ENCODE measurements at regions not wholly inside any gene's neighbourhood (a gene's known extent, or its start where the extent isn't known, plus 50 kb on each side); places are given as distances from the start of the nearest gene placed in this dataset.
"Not testable (repeated sequence)": the region's sequence is repeated elsewhere in the genome, so short reads cannot be mapped to it uniquely, and the experiment has no call there.

GRCh38 chr17:15872677-15873076, 72.3 kb upstream of the ADORA2B start:
- H3K4me1 Mint-ChIP-seq; H3K27ac Mint-ChIP-seq; H3K4me3 Mint-ChIP-seq; H3K36me3 Mint-ChIP-seq; ATAC-seq (ENCODE audit: low read depth in 2 of 2); H3K9me3 Mint-ChIP-seq; DNase-seq; H3K27me3 Mint-ChIP-seq: not testable (repeated sequence)

GRCh38 chr17:15877882-15878500, 66.9 kb upstream of the ADORA2B start:
- H3K36me3 Mint-ChIP-seq; H3K4me3 Mint-ChIP-seq; H3K4me1 Mint-ChIP-seq; DNase-seq; ATAC-seq (ENCODE audit: low read depth in 2 of 2); H3K9me3 Mint-ChIP-seq; H3K27ac Mint-ChIP-seq; H3K27me3 Mint-ChIP-seq: not testable (repeated sequence)

- no peak for ATAC-seq (ENCODE audit: low read depth in 2 of 2)
- no peaks in the 10 kb centered on the region for H3K9me3 Mint-ChIP-seq
Measured at GRCh38 chr17:15882058-15882720, 62.7 kb upstream of the ADORA2B start.

GRCh38 chr17:15882777-15883176, 62.2 kb upstream of the ADORA2B start:
- no peak overlapping the region for H3K27ac Mint-ChIP-seq
- peaks cover 0 to 11% (median 5%) of the 10 kb centered on the region in 3 donors for H3K4me1 Mint-ChIP-seq
- DNase-seq = no peak
- ATAC-seq (ENCODE audit: low read depth in 2 of 2) = no peak
- H3K4me3 Mint-ChIP-seq = no peak overlapping the region
- H3K27me3 Mint-ChIP-seq = peaks cover 0 to 8% (median 0%) of the 10 kb centered on the region in 3 donors
- no peaks in the 10 kb centered on the region for H3K9me3 Mint-ChIP-seq
- H3K36me3 Mint-ChIP-seq = no peaks in the 10 kb centered on the region

More at GRCh38 chr17:15882058-15882720, 62.7 kb upstream of the ADORA2B start:
- Mint-ChIP-seq H3K4me1 (peaks cover 0 to 10% (median 5%) of the 10 kb centered on the region in 3 donors), H3K36me3 (no peaks in the 10 kb centered on the region), H3K27me3 (peaks cover 0 to 8% (median 0%) of the 10 kb centered on the region in 3 donors), H3K27ac (peak overlapping the region in 1 of 6 donors; percentile 62), H3K4me3 (no peak overlapping the region)
- no peak for DNase-seq

DNA sequence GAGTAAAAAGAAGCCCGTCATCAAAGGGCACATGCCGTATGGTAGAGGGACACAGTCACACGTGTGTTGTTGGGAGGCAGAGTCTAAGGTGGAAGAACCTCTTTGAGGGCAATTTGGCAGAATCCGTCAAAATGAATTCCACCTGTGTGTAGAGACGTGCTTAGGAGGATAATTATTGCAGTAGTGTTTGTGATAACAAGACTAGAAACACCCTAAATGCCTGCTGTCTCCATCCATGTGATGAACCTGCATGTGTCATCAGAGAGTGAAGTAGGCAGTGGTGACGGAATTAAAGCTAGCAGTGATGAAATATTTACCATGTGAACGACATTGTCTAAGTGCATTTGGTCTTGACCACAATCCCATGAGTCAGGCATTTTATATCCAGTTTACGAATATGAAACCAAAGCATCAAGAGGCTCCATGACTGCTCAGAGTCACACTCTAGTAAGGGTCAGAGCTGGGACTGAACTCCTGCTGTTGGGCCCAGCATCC, 61.3 kb upstream of the ADORA2B start:
- Mint-ChIP-seq H3K27ac (no peak overlapping the region), H3K4me1 (peaks cover 0 to 11% (median 5%) of the 10 kb centered on the region in 3 donors), H3K27me3 (peaks cover 0 to 8% (median 0%) of the 10 kb centered on the region in 3 donors), H3K4me3 (no peak overlapping the region), H3K9me3 (no peaks in the 10 kb centered on the region), H3K36me3 (no peaks in the 10 kb centered on the region)
- DNase-seq (no peak), ATAC-seq (ENCODE audit: low read depth in 2 of 2) (no peak)

- Mint-ChIP-seq H3K27me3 (peaks cover 0 to 8% (median 0%) of the 10 kb centered on the region in 3 donors), H3K4me1 (peaks cover 0 to 11% (median 5%) of the 10 kb centered on the region in 3 donors), H3K9me3 (no peaks in the 10 kb centered on the region), H3K27ac (peak overlapping the region in 1 of 6 donors; percentile 39), H3K4me3 (no peak overlapping the region), H3K36me3 (no peaks in the 10 kb centered on the region)
- ATAC-seq (ENCODE audit: low read depth in 2 of 2) (no peak), DNase-seq (no peak)
Measured at GRCh38 chr17:15884731-15885130, 60.2 kb upstream of the ADORA2B start.

DNA sequence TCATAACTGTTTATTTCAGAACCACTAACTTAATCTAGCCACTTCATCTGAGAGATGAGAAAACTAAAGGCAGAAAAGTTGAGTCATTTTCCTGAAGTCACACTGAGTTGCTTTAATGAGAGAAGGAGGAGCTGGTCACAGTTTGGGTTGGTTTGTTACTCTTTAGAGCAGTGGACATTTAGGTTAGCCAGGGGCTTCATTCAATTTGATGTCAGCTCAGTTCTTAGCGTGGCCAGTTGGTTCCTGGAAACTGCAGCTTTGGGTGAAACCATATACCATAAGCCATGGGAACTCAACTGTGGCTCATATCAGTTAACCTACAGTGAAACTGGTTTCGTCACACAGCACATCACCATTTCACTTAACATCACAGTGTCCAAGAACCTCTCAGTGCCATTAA, 59.2 kb upstream of the ADORA2B start:
- Mint-ChIP-seq H3K27me3 (peaks cover 0 to 8% (median 0%) of the 10 kb centered on the region in 3 donors), H3K9me3 (no peaks in the 10 kb centered on the region), H3K27ac (no peak overlapping the region), H3K4me1 (peaks cover 0 to 11% (median 5%) of the 10 kb centered on the region in 3 donors), H3K36me3 (no peaks in the 10 kb centered on the region), H3K4me3 (no peak overlapping the region)
- no peak for ATAC-seq (ENCODE audit: low read depth in 2 of 2)
- DNase-seq = no peak

DNA sequence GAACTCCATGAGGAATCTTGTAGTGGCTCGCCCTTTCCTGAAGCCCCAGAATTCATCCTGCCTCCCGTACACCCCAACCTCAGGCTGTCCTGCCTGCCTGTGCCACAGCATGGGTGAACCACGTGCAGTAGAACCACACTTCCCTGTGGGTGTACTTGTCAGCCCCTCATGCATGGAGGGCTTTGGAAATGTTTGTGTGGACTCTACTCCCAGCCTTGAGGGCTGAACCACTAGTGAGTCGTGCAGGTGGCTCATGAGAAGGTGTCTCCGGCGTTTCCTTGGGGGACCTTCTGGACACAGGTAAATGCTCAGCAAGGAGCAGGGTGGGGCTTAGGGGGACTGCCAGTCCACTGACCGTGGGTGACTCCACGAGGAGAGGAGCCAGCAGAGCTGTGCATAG, 58.7 kb upstream of the ADORA2B start:
- H3K4me1 Mint-ChIP-seq = peaks cover 0 to 11% (median 5%) of the 10 kb centered on the region in 3 donors
- H3K27me3 Mint-ChIP-seq = peaks cover 0 to 8% (median 0%) of the 10 kb centered on the region in 3 donors
- no peaks in the 10 kb centered on the region for H3K36me3 Mint-ChIP-seq
- DNase-seq (no peak), ATAC-seq (ENCODE audit: low read depth in 2 of 2) (no peak)
- no peaks in the 10 kb centered on the region for H3K9me3 Mint-ChIP-seq
- no peak overlapping the region for H3K4me3 Mint-ChIP-seq
- H3K27ac Mint-ChIP-seq = no peak overlapping the region

DNA sequence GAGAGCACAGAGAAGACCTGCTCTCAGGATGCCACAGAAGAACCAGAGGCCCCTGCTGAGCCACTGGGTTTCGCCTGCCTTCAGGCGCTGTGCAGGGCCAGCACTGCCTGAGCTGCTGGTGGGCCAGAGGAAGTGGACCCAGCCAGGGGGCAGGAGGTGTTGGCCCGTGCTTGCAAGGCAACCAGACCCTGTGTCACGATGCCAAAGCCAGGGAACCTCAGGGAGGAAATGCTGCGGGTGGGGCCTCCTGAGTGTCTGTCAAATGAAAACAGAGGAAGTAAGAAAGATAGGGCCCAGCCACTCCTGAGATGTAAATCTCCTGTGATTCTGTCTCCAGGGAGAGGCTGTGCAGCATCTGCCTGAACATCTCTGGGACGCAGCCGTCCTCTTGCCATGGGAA, 58.1 kb upstream of the ADORA2B start:
- Mint-ChIP-seq H3K4me3 (no peak overlapping the region), H3K36me3 (no peaks in the 10 kb centered on the region), H3K27ac (no peak overlapping the region), H3K27me3 (peaks cover 0 to 8% (median 0%) of the 10 kb centered on the region in 3 donors), H3K4me1 (peaks cover 0 to 11% (median 5%) of the 10 kb centered on the region in 3 donors), H3K9me3 (no peaks in the 10 kb centered on the region)
- ATAC-seq (ENCODE audit: low read depth in 2 of 2) (no peak), DNase-seq (no peak)

DNA sequence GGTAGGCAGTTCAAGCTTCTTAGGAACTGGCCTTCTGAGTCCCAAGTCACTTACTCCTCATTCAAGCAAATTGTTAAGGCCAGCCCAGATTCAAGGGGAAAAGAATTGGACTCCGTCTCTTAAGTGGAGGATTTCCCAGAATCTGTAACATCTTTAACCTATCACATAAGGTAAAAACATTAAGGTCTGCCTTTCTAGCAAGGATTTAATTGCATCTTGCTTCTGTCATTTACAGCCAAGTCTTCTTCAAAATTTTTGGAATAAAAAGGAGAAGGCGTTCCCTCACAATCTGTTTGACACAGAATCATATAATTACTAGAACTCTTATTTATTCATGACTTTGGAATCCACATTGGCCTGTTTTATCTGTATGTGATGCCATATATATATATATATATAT, 56.5 kb upstream of the ADORA2B start:
- H3K27ac Mint-ChIP-seq = no peak overlapping the region
- DNase-seq (no peak), ATAC-seq (ENCODE audit: low read depth in 2 of 2) (no peak)
- H3K4me1 Mint-ChIP-seq = peaks cover 0 to 11% (median 5%) of the 10 kb centered on the region in 3 donors
- H3K36me3 Mint-ChIP-seq = no peaks in the 10 kb centered on the region
- no peaks in the 10 kb centered on the region for H3K9me3 Mint-ChIP-seq
- H3K27me3 Mint-ChIP-seq = peaks cover 0 to 6% (median 0%) of the 10 kb centered on the region in 3 donors
- no peak overlapping the region for H3K4me3 Mint-ChIP-seq

- DNase-seq (no peak), ATAC-seq (ENCODE audit: low read depth in 2 of 2) (no peak)
- no peak overlapping the region for H3K4me3 Mint-ChIP-seq
- no peaks in the 10 kb centered on the region for H3K36me3 Mint-ChIP-seq
- no peaks in the 10 kb centered on the region for H3K9me3 Mint-ChIP-seq
- H3K27ac Mint-ChIP-seq = no peak overlapping the region
- peaks cover 0 to 11% (median 5%) of the 10 kb centered on the region in 3 donors for H3K4me1 Mint-ChIP-seq
- no peaks in the 10 kb centered on the region for H3K27me3 Mint-ChIP-seq
Measured at GRCh38 chr17:15890279-15890892, 54.5 kb upstream of the ADORA2B start.

GRCh38 chr17:15891318-15891717, 53.6 kb upstream of the ADORA2B start:
- H3K36me3 Mint-ChIP-seq = no peaks in the 10 kb centered on the region
- no peak for ATAC-seq (ENCODE audit: low read depth in 2 of 2)
- no peaks in the 10 kb centered on the region for H3K27me3 Mint-ChIP-seq
- no peak for DNase-seq
- peaks cover 0 to 10% (median 4%) of the 10 kb centered on the region in 3 donors for H3K4me1 Mint-ChIP-seq
- no peak overlapping the region for H3K27ac Mint-ChIP-seq
- no peak overlapping the region for H3K4me3 Mint-ChIP-seq
- no peaks in the 10 kb centered on the region for H3K9me3 Mint-ChIP-seq

- no peaks in the 10 kb centered on the region for H3K27me3 Mint-ChIP-seq
- DNase-seq = no peak
- H3K4me1 Mint-ChIP-seq = peaks cover under 1 to 7% (median under 1%) of the 10 kb centered on the region in 3 donors
- no peaks in the 10 kb centered on the region for H3K36me3 Mint-ChIP-seq
- H3K9me3 Mint-ChIP-seq = no peaks in the 10 kb centered on the region
- no peak for ATAC-seq (ENCODE audit: low read depth in 2 of 2)
- no peak overlapping the region for H3K27ac Mint-ChIP-seq
- no peak overlapping the region for H3K4me3 Mint-ChIP-seq
Measured at GRCh38 chr17:15892244-15892643, 52.7 kb upstream of the ADORA2B start.
